Psoas muscle (tissue), 7 donors: ENCODE measurements at regions not wholly inside any gene's neighbourhood (a gene's known extent, or its start where the extent isn't known, plus 50 kb on each side); places are given as distances from the start of the nearest gene placed in this dataset.

Experiments
- ATAC-seq, 4 donors: fragments of 200-7000 bp; cut with Tn5 transposase; one replicate each; pipeline ENCODE4 v1.9.1; 2020; ENCODE audit warnings: moderate library complexity in 3 of 4, mild to moderate bottlenecking in 2 of 4
- DNase-seq, 2 donors: peaks; one replicate each; pipeline ENCODE4 v3.0.0-alpha.2; 2020
- H3K27ac ChIP-seq: fragments of 200-600 bp; one replicate; pipeline ENCODE4 v1.8.0; 2022
- H3K27me3 ChIP-seq, 3 donors: fragments of 200-600 bp in 1 of 3; one replicate each; pipeline versions ENCODE4 v1.6.1 to v1.8.0; 2013 to 2022; ENCODE audit warnings: low read length in 2 of 3, mild to moderate bottlenecking in 2 of 3, moderate library complexity in 1 of 3; ENCODE audit not compliant: insufficient read depth in 3 of 3
- H3K36me3 ChIP-seq, 2 donors: fragments of 200-600 bp in 1 of 2; one replicate each; pipeline versions ENCODE4 v1.6.1 to v1.8.0; 2013 to 2022; ENCODE audit warnings: low read depth in 1 of 2, mild to moderate bottlenecking in 1 of 2, moderate library complexity in 1 of 2; ENCODE audit not compliant: insufficient read depth in 1 of 2
- H3K4me1 ChIP-seq: fragments of 200-600 bp; one replicate; pipeline ENCODE4 v1.8.0; 2022
- H3K4me3 ChIP-seq: fragments of 200-600 bp; one replicate; pipeline ENCODE4 v1.8.0; 2022; ENCODE audit warnings: mild to moderate bottlenecking
- H3K9me3 ChIP-seq: fragments of 200-600 bp; one replicate; pipeline ENCODE4 v1.8.0; 2022
- WGBS, 3 donors: extraction: QIAGEN DNeasy Blood & Tissue Kit; methylation state at CpG; one replicate each; pipeline versions ENCODE4 v1.1.6 to v1.1.7; 2013; 5-methylcytosine and 5-hydroxymethylcytosine counted together
- intact Hi-C, 2 donors: fragments of 100-400 bp; cut with DNase I; formaldehyde crosslinking; loops; one replicate each; pipeline versions ENCODE4 v1.11.0 to v1.14.2; 2022
- TF ChIP-seq, protein P1 (sequence below): fragments of 200-600 bp; IDR thresholded peaks from one replicate; pipeline ENCODE4 v1.8.0; 2022; ENCODE audit warnings: antibody characterized with exemption
- donor health status: healthy with polysubstance abuse.
- donor health status: DM: no; HTN: no; CAD: no; lungs with moderate emphysema.
- donor health status: Bipolar disorder and iron deficiency.
- donor health status: healthy.
- donor health status: DM: yes; HTN: yes; CAD: no.
- donor health status: DM: no; HTN: no; CAD: no.
- donor health status: DM: yes; HTN: yes; CAD: no.

DNA sequence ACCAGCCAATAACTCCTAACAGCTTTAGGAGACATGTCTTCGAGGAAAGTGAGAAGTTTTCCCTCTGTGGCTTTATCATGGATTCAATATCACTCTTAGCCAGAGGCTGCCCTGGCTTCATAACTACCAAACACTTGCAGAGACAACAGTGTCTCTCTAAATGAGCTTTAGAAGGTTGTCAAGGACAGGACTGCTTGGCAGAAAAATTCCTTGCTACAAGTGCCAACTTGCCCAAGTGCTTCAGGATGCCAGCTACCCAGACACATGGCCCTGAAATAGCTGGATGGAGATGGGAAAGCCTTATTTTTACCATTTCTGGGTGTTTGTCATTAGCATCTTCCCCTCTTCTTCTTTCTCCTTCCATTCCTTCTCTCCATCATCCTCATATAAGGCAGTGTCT is 137.1 kb upstream of the MDFIC start:
- ATAC-seq (no peak), DNase-seq (no peak)
- Histone ChIP-seq H3K27ac (no peak overlapping the region), H3K4me3 (no peak overlapping the region), H3K27me3 (no peaks in the 10 kb centered on the region), H3K4me1 (no peaks in the 10 kb centered on the region), H3K9me3 (no peaks in the 10 kb centered on the region), H3K36me3 (no peaks in the 10 kb centered on the region)
- TF ChIP-seq, protein P1, sequence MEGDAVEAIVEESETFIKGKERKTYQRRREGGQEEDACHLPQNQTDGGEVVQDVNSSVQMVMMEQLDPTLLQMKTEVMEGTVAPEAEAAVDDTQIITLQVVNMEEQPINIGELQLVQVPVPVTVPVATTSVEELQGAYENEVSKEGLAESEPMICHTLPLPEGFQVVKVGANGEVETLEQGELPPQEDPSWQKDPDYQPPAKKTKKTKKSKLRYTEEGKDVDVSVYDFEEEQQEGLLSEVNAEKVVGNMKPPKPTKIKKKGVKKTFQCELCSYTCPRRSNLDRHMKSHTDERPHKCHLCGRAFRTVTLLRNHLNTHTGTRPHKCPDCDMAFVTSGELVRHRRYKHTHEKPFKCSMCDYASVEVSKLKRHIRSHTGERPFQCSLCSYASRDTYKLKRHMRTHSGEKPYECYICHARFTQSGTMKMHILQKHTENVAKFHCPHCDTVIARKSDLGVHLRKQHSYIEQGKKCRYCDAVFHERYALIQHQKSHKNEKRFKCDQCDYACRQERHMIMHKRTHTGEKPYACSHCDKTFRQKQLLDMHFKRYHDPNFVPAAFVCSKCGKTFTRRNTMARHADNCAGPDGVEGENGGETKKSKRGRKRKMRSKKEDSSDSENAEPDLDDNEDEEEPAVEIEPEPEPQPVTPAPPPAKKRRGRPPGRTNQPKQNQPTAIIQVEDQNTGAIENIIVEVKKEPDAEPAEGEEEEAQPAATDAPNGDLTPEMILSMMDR: no peak
- intact Hi-C loops: no loop called here
- WGBS, 3 donors: 29 to 31% (median 31%) methylated on average over 1 of the region's 1 CpG

DNA sequence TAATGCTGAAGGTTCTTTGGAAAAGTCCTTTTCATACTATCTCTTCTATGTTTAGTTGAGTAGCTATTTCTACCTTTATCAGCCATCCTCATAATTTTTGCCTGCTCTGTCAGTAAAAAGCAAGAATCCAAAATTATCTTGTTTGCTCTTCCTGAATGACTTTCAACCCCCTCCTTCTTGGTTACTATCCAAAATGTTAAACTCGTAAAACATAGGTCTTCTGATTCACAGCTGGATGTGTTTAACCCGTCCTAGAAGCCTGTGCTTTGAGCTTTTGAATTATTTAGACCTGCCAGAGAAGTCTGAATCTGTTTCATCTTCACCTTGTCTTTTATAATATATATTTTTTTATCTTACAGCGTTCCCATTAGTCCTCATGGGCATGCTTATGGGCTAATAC is 136.4 kb upstream of the MDFIC start:
- H3K27me3 ChIP-seq: no peaks in the 10 kb centered on the region
- no peak for ATAC-seq
- H3K4me1 ChIP-seq: no peaks in the 10 kb centered on the region
- TF ChIP-seq, protein P1: no peak
- no peak for DNase-seq
- H3K9me3 ChIP-seq: no peaks in the 10 kb centered on the region
- no peak overlapping the region for H3K4me3 ChIP-seq
- 38 to 67% (median 59%) methylated on average over 3 of the region's 3 CpGs for WGBS, 3 donors
- intact Hi-C loops: no loop called here
- no peaks in the 10 kb centered on the region for H3K36me3 ChIP-seq
- H3K27ac ChIP-seq: no peak overlapping the region

DNA sequence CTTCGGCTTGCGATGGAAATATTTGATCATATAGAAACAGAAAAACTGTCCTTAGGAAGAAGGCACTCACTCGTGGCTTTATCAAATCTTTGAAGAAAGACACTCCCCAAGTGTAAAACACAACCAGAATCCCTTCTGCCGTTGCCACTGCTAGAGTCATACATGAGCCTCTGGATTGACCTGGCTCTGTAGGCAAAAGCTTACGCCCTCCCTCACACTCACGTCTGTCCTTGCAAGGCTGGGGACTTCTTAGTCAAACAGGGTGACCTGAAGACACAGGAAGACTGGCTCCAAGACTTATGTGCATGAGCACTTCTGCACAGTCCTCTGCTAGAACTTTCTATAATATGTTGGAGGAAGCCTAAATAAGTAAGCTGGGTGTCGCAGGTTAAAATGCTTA is 135.4 kb upstream of the MDFIC start:
- no peak for ATAC-seq
- Histone ChIP-seq H3K9me3 (no peaks in the 10 kb centered on the region), H3K27me3 (no peaks in the 10 kb centered on the region), H3K27ac (no peak overlapping the region), H3K4me3 (no peak overlapping the region), H3K36me3 (no peaks in the 10 kb centered on the region), H3K4me1 (no peaks in the 10 kb centered on the region)
- DNase-seq: no peak
- TF ChIP-seq, protein P1: no peak
- WGBS, 3 donors: 86 to 88% (median 87%) methylated on average over 7 of the region's 7 CpGs
- intact Hi-C loops: no loop called here

DNA sequence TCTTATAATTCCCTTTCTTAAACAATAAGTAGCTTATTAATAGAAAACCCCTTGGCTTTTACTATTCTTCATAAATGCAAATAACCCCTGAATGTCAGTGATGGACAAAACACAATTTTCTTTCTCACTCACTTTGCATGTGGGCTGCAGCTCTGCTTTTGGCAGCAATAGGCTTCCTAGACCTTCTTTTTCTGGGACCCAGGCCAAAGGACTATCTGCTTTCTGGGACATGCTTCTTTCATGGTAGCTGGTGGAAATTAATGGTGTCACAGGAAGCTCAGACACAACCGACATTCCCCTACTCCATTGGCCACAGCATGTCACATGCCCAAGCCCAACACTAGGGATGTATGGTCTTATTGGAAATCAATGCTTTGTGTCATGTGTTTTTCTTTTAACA is 134.3 kb upstream of the MDFIC start:
- no peaks in the 10 kb centered on the region for H3K4me1 ChIP-seq
- H3K4me3 ChIP-seq: no peak overlapping the region
- H3K27me3 ChIP-seq: no peaks in the 10 kb centered on the region
- H3K27ac ChIP-seq: no peak overlapping the region
- no peaks in the 10 kb centered on the region for H3K36me3 ChIP-seq
- ATAC-seq: no peak
- TF ChIP-seq, protein P1: no peak
- no peaks in the 10 kb centered on the region for H3K9me3 ChIP-seq
- 28 to 39% (median 33%) methylated on average over 1 of the region's 1 CpG for WGBS, 3 donors
- intact Hi-C loops: no loop called here
- DNase-seq: no peak

DNA sequence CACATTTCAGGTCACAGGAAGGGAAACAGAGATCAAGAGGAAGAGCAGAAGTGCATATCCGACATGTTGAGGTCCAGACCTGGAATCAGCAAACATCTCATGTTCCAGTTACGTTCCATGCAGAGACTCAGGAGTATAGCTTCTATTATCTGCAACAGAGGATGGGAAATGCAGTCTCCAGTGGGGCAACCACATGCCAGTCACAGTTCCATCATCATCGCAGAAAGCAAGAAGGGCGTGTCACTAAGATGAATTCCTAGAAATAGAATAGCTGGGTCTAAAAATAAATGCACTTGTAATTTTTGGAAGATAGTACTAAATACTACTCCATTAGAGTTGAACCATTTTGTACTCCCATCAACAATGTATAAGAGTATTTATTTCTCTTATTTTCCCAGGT is 133.2 kb upstream of the MDFIC start:
- Histone ChIP-seq H3K4me1 (no peaks in the 10 kb centered on the region), H3K27me3 (no peaks in the 10 kb centered on the region), H3K9me3 (no peaks in the 10 kb centered on the region), H3K27ac (no peak overlapping the region), H3K4me3 (no peak overlapping the region), H3K36me3 (no peaks in the 10 kb centered on the region)
- ATAC-seq (no peak), DNase-seq (no peak)
- intact Hi-C loops: no loop called here
- TF ChIP-seq, protein P1: no peak
- WGBS, 3 donors: 85 to 96% (median 92%) methylated on average over 4 of the region's 4 CpGs
